Bronchial epithelial cell (primary cell): ENCODE measurements at regions not wholly inside any gene's neighbourhood (a gene's known extent, or its start where the extent isn't known, plus 50 kb on each side); places are given as distances from the start of the nearest gene placed in this dataset.

Source experiments
- DNase-seq: peaks from one replicate; pipeline ENCODE4 v3.0.0-alpha.2; 2010; ENCODE audit warnings: low read depth
- FAIRE-seq: peaks from 2 replicates; lab custom pipeline; 2011; peaks lifted over from hg19 to GRCh38; lab: Jason Lieb, UNC
- H3K27me3 ChIP-seq: 2 replicates; pipeline ENCODE4 v1.5.1; 2011; ENCODE audit warnings: low read length; ENCODE audit not compliant: control insufficient read depth, insufficient read depth
- H3K36me3 ChIP-seq: 2 replicates; pipeline ENCODE4 v1.5.1; 2011; ENCODE audit warnings: low read length; ENCODE audit not compliant: control insufficient read depth, insufficient read depth
- H3K4me3 ChIP-seq: 2 replicates; pipeline ENCODE4 v1.5.1; 2011; ENCODE audit warnings: mild to moderate bottlenecking, low read depth, low read length, control low read depth
- TF ChIP-seq, protein P1 (sequence below): IDR thresholded peaks from 2 replicates; pipeline ENCODE4 v1.5.1; 2011; ENCODE audit warnings: mild to moderate bottlenecking, moderate library complexity, low read length, control low read depth, inconsistent platforms; ENCODE audit not compliant: insufficient read depth, severe bottlenecking

DNA sequence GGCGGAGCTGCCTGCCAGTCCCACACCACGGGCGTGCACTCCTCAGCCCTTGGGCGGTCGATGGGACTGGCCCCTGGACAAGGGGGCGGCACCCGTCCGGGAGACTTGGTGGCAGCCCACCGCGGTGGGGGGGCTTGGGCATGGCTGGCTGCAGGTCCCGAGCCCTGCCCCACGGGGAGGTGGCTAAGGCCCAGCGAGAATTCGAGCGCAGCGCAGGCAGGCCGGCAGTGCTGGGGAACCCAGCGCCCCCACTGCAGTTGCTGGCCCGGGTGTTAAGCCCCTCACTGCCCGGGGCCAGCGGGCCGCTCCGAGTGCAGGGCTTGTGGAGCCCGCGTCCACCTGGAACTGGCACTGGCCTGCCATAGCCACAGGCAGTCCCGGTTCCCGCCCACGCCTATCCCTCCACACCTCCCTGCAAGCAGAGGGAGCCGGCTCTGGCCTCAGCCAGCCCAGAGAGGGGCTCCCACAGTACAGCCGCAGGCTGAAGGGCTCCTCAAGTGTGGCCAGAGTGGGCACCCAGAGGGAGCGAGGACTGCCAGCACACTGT lies 742.9 kb upstream of the DDX18 start:
- Histone ChIP-seq H3K36me3 (no peaks in the 10 kb centered on the region), H3K27me3 (no peaks in the 10 kb centered on the region), H3K4me3 (no peak overlapping the region)
- TF ChIP-seq, protein P1, sequence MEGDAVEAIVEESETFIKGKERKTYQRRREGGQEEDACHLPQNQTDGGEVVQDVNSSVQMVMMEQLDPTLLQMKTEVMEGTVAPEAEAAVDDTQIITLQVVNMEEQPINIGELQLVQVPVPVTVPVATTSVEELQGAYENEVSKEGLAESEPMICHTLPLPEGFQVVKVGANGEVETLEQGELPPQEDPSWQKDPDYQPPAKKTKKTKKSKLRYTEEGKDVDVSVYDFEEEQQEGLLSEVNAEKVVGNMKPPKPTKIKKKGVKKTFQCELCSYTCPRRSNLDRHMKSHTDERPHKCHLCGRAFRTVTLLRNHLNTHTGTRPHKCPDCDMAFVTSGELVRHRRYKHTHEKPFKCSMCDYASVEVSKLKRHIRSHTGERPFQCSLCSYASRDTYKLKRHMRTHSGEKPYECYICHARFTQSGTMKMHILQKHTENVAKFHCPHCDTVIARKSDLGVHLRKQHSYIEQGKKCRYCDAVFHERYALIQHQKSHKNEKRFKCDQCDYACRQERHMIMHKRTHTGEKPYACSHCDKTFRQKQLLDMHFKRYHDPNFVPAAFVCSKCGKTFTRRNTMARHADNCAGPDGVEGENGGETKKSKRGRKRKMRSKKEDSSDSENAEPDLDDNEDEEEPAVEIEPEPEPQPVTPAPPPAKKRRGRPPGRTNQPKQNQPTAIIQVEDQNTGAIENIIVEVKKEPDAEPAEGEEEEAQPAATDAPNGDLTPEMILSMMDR: no peak
- DNase-seq (no peak), FAIRE-seq (no peak)

DNA sequence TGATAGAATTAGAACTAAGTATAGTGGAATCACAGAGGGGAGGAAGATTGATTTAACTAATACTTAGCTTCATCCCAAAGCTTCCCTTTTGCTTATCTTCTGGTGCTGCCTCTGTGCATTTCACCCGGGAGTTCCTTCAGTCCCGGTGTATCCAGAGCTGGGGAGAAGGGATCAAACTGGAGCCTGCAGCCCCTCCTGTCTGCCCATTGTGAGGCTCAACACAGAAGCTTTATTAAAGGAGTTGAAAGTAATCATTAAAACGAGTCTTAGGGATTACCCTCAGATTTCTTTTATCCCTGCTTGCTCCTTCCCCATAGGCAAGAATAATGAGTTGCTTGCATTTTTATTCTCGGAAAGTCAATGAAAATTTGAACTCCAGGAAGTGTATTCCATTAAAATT lies 739.7 kb upstream of the DDX18 start:
- DNase-seq (no peak), FAIRE-seq (no peak)
- Histone ChIP-seq H3K4me3 (no peak overlapping the region), H3K27me3 (no peaks in the 10 kb centered on the region), H3K36me3 (no peaks in the 10 kb centered on the region)
- TF ChIP-seq, protein P1: no peak

DNA sequence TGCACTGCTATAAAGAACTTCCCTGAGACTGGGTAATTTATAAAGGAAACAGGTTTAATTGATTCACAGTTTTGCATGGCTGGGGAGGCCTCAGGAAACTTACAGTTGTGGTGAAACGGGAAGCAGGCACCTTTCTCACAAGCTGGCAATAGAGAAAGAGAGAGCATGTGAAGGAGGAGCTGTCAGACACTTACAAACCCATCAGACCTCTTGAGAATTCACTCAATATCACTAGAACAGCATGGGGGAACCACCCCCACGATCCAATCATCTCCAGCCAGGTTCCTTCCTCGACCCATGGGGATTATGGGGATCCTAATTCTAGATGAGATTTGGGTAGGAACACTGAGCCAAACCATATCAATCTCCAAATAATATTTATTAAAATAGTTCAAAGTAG lies 729.2 kb upstream of the DDX18 start:
- FAIRE-seq (no peak), DNase-seq (no peak)
- TF ChIP-seq, protein P1: no peak
- Histone ChIP-seq H3K27me3 (no peaks in the 10 kb centered on the region), H3K4me3 (no peak overlapping the region), H3K36me3 (no peaks in the 10 kb centered on the region)

DNA sequence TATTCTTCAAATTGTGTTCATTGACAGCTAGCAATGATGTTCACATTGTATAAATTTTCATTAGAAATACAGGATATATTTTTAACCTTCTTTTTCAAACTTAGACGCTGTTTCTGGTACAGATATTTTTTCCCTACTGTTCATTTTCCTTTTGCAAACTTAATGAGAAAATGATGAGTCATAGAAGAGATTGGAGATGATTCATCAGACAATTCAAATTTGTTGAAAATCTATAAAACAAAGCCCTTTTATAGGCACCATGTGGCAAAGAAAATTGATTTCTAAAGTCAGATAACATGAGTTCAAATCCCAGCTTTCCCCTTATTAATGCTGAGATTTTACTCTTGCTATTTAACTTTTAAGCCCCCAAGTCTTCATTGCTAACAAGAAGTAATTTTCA lies 728.8 kb upstream of the DDX18 start:
- no peak for FAIRE-seq
- no peaks in the 10 kb centered on the region for H3K27me3 ChIP-seq

DNA sequence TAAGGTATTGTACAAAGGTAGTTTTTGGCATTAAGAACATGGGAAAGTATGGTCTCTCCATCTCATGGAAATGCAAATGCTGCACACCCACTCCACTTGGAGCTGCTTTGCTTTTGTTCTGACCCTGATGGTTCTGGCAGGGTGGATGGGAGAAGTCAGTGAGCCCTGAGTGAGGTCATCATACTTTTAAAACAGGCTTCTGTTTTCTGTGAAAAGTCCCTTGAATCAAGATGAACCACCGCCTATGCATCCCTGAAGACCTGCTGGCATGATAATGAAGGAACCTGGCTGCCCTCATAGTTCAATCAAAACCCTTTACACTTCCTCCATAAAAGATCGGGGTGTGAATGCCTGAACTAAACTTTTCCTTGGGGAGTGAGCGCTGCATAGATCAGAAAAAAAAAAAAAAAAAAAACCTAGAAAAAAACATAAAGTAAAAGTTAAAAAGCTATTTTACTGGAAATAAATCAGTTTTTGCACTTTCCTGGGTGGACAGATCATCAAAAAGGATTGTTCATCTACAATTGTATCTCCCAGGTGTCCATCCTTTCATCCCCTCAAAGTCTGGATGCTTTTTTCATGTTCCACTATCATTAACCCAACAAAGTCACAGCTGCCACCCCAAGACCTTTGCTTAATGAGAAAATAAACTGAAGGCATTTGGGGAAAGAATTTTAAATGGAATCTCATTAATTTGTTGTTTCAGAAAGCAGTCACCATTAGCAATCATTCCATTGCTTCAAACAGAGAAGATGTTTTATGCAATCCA lies 728.1 kb upstream of the DDX18 start:
- Histone ChIP-seq H3K27me3 (no peaks in the 10 kb centered on the region), H3K4me3 (no peak overlapping the region), H3K36me3 (no peaks in the 10 kb centered on the region)
- no peak for DNase-seq
- no peak for FAIRE-seq
- TF ChIP-seq, protein P1: no peak

More for the DNA sequence above, 728.8 kb upstream of the DDX18 start:
- no peak for DNase-seq
- TF ChIP-seq, protein P1: no peak
- H3K4me3 ChIP-seq: no peak overlapping the region
- H3K36me3 ChIP-seq: no peaks in the 10 kb centered on the region

DNA sequence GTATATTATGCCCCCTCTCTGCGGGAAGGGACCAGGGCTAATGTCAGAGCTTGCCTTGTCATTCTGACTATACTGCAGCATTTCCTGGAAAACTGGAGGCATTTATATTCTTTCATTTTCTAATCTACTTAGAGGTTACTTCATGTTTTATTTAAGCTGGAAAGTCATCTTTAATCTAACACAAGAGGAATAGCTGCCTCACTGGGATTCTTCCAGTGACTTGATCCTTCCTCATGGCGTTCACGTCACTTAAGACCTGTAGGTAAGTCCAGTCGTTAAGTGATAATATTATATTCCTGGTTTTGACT lies 727.6 kb upstream of the DDX18 start:
- FAIRE-seq (no peak), DNase-seq (no peak)
- Histone ChIP-seq H3K4me3 (no peak overlapping the region), H3K27me3 (no peaks in the 10 kb centered on the region), H3K36me3 (no peaks in the 10 kb centered on the region)
- TF ChIP-seq, protein P1: no peak
